HG03175 (cell line): ENCODE measurements at regions not wholly inside any gene's neighbourhood (a gene's known extent, or its start where the extent isn't known, plus 50 kb on each side); places are given as distances from the start of the nearest gene placed in this dataset.
"Not testable (repeated sequence)": the region's sequence is repeated elsewhere in the genome, so short reads cannot be mapped to it uniquely, and the experiment has no call there.

Source experiments
- ATAC-seq: cut with Tn5 transposase; IDR thresholded peaks from one replicate; pipeline ENCODE4 v1.9.1; 2021; ENCODE audit warnings: mild to moderate bottlenecking, moderate library complexity; ENCODE audit not compliant: unreplicated experiment

DNA sequence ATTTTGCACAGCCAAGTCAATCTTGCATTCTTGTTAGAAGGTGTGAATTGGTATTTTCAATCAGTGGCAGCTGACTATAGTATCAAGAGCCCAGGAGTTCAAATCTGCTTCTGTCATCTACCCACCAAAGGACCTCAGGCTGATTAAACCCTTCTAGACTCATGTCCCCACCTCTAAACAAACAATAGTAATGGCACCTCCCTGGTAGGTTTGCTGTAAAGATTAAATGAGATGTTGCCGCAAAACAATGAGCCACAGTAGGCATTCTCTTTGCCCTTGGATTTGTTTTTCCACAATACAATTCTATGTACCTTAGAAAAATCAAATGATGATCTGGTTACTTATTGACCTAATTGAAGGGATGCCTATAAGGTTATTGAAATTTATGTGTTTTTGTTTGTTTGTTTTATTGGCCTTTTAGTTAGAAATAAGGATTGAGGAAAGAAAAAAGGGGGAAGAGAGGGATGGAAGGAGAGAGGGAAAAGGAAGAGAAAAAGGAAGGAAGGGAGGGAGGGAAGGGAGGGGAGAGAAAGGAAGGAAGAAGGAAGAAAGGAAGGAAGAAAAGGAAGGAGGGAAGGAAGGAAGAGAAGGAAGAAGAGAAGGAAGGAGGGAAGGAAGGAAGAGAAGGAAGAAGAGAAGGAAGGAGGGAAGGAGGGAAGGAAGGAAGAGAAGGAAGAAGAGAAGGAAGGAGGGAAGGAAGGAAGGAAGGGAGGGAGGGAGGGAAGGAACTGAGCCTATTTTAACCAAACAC, 110.7 kb downstream of the ETS2 start:
- no peak for ATAC-seq

DNA sequence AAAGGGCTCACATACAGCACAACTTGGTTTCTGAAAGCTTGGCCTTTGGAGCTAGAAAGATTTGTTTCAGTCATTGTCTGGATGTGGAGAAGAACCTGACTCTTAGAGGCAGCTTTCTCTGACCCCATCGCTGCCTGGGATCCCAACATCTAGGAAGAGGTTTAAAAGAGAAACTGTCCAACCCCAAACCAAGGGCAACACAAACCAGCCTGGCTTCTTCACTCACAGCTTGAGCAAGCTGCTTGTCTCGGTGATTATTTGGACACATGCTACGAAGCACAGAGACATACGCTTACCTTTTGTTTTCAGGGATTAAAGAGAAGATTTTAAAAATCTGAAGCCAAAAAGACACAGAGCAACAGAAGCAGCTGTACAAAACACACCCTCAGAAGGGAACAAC, 109.8 kb downstream of the ETS2 start:
- no peak for ATAC-seq

DNA sequence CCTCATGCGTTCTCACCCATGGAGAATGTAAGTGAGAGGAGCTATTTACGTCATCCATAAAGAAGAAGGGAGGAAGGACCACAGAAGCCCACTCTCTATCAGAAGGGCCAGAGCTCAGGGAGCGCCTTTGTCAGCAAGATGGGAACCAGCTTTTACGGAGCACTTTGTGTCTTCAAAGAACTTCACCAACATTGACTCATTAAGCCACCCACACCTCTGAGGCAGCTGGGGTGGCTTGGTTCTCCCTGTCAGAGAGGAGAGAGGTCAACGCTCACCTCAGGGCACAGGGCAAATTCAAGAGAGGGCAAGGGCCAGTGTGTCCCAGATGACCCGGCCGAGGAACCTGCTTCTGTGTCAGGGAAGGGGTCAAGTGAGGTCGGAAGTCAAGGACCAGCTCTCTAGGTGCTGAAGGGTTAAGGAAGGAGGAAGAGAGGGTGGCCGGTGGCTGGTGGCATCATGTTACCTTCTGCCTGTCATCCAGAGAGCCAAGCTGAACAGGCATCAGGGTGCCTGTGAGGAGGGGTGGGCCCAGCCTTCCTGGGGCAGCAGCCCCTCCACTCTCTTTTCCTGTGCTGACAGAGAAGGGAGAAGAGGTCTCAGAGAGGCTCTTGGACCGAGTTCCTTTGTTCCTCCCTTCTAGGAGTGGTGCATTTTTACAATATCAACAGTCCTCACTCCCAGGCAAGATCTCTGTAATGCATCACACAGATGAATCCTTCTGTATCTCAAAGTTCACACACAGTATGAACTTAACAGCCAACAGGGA, 109.0 kb downstream of the ETS2 start:
- no peak for ATAC-seq

GRCh38 chr21:38913893-38914527, 108.3 kb downstream of the ETS2 start:
- ATAC-seq = no peak

- ATAC-seq = no peak
Observed at GRCh38 chr21:38913120-38913892, 107.6 kb downstream of the ETS2 start.

DNA sequence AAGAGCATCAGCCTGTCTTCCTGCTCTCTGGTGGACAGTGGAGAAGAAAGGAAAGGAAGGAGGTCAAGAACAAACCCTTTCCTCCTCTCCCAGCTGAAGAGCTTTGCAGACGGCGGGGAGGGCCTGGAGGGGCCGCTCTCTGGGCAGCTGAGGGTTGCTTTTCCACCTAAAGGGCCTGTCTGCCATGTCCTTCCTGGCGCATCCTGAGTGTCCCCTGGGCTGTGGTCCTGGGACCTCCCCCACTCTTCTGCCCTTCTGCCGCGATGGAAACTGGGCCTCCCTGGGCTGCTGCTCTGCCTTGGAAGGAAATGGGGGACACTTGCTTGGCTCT, 107.0 kb downstream of the ETS2 start:
- no peak for ATAC-seq

DNA sequence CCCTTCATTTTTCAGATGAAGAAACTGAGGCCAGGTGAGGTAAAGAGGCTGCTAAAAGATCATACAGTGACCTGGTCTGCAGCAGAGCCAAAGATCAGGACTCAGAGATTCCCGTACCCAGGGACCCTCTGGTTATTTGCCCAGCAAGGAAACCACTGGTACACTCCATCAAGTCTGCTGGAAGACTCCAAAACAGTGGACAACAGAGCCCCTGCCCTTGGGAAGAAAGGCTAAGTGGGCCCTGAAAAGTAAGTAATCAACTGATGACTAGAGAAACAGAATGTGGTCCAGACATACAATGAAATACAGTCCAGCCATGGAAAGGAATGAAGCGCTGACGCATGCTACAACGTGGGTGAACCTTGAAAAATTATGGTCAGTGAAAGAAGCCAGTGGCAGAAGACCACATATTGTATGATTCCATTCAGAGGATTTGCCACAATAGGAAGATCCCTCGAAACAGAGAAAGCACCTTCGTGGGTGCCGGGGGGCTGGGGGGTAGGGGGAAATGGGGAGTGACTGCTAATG, 106.4 kb downstream of the ETS2 start:
- no peak for ATAC-seq

DNA sequence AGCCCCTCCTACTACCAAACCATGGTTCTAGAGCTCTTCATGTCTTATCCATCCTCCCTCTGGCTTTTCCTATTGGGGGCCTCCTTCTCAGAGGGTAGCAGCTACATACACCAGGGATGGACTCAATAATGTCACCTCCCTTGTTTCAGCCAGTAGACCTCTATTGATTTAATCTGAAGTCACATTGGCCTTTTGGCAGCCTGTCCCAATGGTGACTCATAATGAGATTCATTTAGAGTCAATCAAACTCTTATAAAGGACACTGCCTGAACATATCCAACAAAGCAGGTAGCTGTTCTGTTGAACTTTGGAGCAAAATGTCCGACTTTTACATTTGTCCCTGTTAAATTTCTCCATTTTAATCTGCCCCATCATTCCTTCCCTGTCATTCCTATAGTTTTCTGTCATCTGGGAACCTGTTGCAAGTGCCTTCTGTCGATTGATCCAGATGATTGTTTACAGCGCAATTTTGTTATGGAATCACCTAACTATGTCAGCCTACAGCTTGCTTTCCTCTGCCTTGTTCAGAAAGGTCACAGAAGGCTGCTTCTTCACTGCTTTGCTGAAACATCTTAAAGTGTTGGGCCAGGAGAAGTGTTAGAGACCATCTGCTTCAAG, 105.9 kb downstream of the ETS2 start:
- ATAC-seq = no peak

GRCh38 chr21:38910390-38911067, 104.8 kb downstream of the ETS2 start:
- no peak for ATAC-seq

- ATAC-seq = no peak
Observed at GRCh38 chr21:38909929-38910328, 104.2 kb downstream of the ETS2 start.

- no peak for ATAC-seq
Observed at GRCh38 chr21:38909109-38909508, 103.4 kb downstream of the ETS2 start.

DNA sequence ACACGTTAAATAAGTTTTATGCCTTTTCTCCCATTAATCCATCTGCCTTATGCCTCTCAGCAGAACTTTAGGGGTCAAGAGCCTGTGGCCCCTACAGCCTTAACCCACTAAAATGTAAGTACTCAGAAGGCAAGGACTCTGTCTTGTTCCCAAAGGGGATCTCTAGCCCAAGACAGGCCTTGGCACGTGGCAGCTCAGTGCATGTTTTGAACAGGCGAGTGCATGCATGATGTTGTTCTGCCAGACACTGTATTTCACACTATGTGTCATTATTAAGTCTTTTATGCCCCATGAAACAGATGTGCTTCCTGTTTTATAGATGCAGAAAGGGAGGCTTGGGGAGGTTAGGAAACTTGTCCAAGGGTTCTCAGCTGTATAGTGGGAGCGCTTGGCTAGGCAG, 102.8 kb downstream of the ETS2 start:
- ATAC-seq = no peak

GRCh38 chr21:38905752-38906151, 100.0 kb downstream of the ETS2 start:
- no peak for ATAC-seq

GRCh38 chr21:38905328-38905727, 99.6 kb downstream of the ETS2 start:
- ATAC-seq = no peak

- no peak for ATAC-seq
Observed at GRCh38 chr21:38903690-38904139, 98.0 kb downstream of the ETS2 start.

- ATAC-seq = no peak
Observed at GRCh38 chr21:38902608-38903445, 97.1 kb downstream of the ETS2 start.

DNA sequence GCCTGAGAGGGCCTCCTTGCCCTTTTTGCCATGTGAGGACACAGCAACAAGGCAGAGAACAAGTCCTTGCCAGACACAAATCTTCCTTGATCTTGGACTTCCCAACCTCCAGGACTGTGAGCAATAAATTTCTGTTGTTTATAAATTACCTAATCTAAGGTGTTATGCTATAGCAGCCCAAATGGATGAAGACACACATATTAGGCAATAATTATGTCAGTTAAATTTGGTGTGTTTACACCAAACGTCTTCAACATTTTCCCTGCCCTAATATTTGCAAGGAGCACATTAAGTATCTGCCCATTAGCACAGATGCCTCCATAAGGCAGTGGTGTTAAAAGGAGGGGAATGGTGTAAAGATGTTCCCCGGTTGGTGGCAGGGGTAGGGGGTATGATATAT, 94.8 kb downstream of the ETS2 start:
- no peak for ATAC-seq

DNA sequence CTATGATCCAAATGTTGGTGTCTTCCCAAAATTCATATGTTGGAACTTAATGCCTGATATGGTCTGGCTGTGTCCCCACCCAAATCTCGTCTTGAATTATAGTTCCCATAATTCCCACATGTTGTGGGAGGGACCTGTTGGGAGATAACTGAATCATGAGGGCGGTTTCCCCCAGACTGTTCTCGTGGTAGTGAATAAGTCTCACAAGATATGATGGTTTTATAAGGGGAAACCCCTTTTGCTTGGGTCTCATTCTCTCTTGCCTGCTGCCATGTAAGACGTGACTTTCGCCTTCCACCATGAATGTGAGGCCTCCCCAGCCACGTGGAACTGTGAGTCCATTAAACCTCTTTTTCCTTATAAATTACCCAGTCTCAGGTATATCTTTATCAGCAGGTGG, 94.3 kb downstream of the ETS2 start:
- ATAC-seq = not testable (repeated sequence)

DNA sequence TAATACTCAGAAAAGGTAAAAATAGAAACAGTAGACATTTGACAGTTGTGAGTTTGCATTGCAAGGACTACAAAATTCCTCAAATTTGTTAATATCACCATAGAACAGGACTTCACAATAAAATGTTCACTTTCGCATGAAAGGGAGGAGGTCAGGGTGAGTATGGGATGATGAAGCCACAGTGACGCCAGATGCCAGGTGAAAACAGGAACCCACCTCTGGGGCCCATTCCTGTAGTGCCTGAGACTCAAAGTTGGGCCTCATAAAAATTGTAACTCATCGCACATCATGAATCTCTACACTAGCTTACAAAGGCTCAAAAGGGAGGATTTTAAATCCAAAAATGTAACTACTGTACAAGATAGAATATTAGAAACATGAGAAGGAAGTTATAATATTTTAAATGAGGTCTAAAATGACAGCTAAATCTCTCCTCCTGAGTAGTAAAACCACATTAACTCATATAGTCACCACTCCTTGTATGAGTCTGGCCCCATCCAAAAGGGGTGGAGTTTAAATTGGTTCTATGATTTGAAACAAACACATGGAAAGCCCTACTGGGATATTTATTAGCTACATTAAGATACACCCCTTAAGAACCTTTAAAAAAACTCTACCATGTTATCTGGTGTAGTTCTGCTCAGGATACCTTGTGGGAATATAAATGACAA, 93.7 kb downstream of the ETS2 start:
- ATAC-seq = no peak
